Endothelial cell of umbilical vein (primary cell): ENCODE measurements at regions not wholly inside any gene's neighbourhood (a gene's known extent, or its start where the extent isn't known, plus 50 kb on each side); places are given as distances from the start of the nearest gene placed in this dataset.

Experiments used
- CTCF ChIP-seq, 2 donors: IDR thresholded peaks; 1 replicate in 1 of 2; 2 replicates in 1 of 2; pipeline ENCODE4 v1.5.1; 2011; ENCODE audit warnings: low read length in 2 of 2, mild to moderate bottlenecking in 2 of 2, moderate library complexity in 2 of 2, control low read depth in 1 of 2, inconsistent platforms in 1 of 2, low read depth in 1 of 2; ENCODE audit not compliant: insufficient read depth in 1 of 2; ENCODE audit errors: extremely low read depth in 1 of 2
- EZH2 ChIP-seq: IDR thresholded peaks from 2 replicates; pipeline ENCODE4 v1.6.1; 2012; ENCODE audit warnings: borderline replicate concordance, low read depth, mild to moderate bottlenecking, moderate library complexity, low read length, inconsistent platforms; ENCODE audit not compliant: severe bottlenecking
- FOS ChIP-seq: IDR thresholded peaks from 2 replicates; pipeline ENCODE4 v1.6.1; 2011; ENCODE audit warnings: mild to moderate bottlenecking, low read length, moderate library complexity, borderline replicate concordance; ENCODE audit not compliant: insufficient read depth
- GATA2 ChIP-seq: IDR thresholded peaks from 2 replicates; pipeline ENCODE4 v1.7.0; 2011; ENCODE audit warnings: low read depth, mild to moderate bottlenecking, moderate library complexity, mixed read lengths, low read length; ENCODE audit not compliant: insufficient read length, insufficient read depth
- JUN ChIP-seq: IDR thresholded peaks from 2 replicates; pipeline ENCODE4 v1.6.1; 2011; ENCODE audit warnings: borderline replicate concordance, low read depth; ENCODE audit not compliant: insufficient read length, insufficient read depth
- MAX ChIP-seq: IDR thresholded peaks from 2 replicates; pipeline ENCODE4 v1.6.1; 2011; ENCODE audit not compliant: insufficient read depth, insufficient read length
- MYC ChIP-seq: IDR thresholded peaks from one replicate; pipeline ENCODE4 v1.6.1; 2011; ENCODE audit warnings: mild to moderate bottlenecking, low read depth, low read length
- POLR2A ChIP-seq: IDR thresholded peaks from 2 replicates; pipeline ENCODE4 v1.6.1; 2012; ENCODE audit warnings: low read depth, mild to moderate bottlenecking, control low read depth, low read length
- POLR2AphosphoS5 ChIP-seq: IDR thresholded peaks from 2 replicates; pipeline ENCODE4 v1.6.1; 2012; ENCODE audit warnings: low read depth, mild to moderate bottlenecking, control low read depth, low read length, moderate library complexity; ENCODE audit not compliant: insufficient read depth

- no peak for TF ChIP-seq CTCF (IDR thresholded peaks at IDR 0.05; ENCODE audit: extremely low read depth in 1 of 2, insufficient read depth in 1 of 2, low read depth in 1 of 2, low read length in 2 of 2)
- TF ChIP-seq POLR2A = no peak
- no peak for TF ChIP-seq POLR2AphosphoS5
- TF ChIP-seq MYC = no peak
- TF ChIP-seq EZH2 = no peak
- no peak for TF ChIP-seq GATA2
- TF ChIP-seq MAX = no peak
- TF ChIP-seq FOS = no peak
- no peak for TF ChIP-seq JUN
Observed at GRCh38 chr11:32316858-32317642, 118.3 kb downstream of the WT1 start.
